HG02678 (cell line): ENCODE measurements at regions not wholly inside any gene's neighbourhood (a gene's known extent, or its start where the extent isn't known, plus 50 kb on each side); places are given as distances from the start of the nearest gene placed in this dataset.
"Not testable (repeated sequence)": the region's sequence is repeated elsewhere in the genome, so short reads cannot be mapped to it uniquely, and the experiment has no call there.

Experiments used
- ATAC-seq: cut with Tn5 transposase; IDR thresholded peaks from one replicate; pipeline ENCODE4 v1.9.1; 2021; ENCODE audit warnings: mild to moderate bottlenecking, moderate library complexity; ENCODE audit not compliant: unreplicated experiment

DNA sequence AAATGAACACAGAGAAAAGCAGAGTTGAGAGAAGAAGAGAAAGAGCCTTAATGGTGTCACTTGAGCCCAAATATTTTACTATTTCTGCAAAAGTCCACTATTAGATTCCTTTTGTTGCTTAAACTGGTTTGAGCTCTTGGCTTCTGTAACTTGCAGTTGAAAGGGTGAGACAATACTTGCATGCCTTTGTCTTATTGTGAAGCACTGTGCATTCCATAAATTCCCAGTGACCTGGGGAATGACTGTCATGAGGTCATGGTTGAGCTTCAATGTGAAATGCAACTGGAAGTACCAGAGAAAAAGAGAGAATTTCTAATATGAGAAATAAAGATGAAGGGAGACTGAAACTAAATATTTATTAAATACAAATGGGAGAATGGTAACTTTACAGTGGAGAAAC lies 310.9 kb downstream of the TDRD3 start:
- ATAC-seq: no peak

DNA sequence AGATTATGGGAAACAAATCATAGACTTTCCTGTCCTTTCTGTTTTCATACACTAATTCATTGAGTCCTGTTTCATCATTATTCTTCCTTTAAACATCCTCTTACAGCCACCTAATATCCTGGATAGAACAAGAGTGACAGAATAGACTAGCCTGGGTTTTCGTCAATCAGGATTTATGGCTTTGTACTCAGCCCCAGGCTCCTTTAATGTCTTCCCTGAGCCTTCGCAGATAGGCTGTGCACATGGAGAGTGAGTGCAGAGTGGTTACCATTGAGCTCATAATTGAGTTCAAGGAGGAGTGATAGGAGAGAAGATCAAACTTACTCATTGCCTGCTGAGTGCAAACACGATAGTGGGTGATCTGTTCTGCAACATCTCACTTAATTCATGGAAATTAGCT lies 304.9 kb downstream of the TDRD3 start:
- no peak for ATAC-seq

DNA sequence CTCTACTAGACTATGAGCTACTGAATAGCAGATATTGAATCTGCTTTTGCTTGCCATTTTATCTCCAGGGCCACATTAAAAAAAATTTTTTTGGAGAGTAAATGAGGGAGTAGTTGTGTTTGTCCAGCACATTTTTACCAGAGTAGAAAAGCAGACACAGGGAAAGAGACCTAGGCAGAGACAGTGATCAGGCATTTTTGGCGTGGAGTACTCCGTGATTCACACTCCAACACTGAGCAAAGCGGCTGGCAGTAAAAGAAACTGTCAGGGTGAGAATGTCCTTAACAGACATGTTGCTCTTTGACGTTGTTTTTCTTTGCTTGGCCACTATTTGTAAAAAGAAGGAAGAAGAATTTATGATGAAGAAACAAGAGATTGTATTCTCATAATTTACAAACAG lies 304.0 kb downstream of the TDRD3 start:
- ATAC-seq: no peak

DNA sequence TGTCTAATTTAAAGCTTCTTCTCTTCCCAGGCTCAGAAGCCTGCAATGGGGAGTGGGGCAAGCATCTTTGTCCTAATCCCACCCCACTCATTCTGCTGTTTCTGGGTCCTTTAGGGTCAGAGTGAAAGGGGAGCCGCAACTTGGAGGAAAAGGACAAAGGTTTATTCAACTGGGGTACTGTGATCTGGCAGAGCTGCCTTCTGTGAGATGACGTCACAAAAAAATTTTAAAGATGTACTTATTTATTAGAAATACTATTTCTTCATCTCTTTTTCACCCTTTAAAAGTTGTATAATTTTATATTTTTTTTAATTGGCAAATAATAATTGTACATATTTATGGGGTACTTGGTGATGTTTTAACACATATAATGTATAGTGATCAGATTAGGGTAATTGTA lies 302.6 kb downstream of the TDRD3 start:
- no peak for ATAC-seq

DNA sequence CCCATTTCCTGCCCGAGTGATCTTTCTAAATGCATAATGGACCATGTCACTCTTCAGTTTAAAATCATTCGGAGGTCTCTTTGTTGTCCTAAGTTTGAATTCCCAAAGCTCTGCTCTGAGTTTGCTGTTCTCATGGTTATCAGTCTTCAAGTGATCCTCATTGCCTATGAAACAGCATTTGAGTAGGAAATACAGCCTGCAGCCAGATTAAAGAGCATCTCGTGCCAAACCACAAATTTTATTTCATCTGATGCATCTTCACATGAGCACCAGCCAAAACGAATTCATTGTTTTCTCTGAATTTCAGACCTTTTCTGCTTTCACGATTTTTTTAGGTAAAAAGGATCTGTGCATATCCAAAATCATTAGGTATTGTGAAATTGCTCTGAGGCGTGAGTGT lies 299.6 kb downstream of the TDRD3 start:
- no peak for ATAC-seq

DNA sequence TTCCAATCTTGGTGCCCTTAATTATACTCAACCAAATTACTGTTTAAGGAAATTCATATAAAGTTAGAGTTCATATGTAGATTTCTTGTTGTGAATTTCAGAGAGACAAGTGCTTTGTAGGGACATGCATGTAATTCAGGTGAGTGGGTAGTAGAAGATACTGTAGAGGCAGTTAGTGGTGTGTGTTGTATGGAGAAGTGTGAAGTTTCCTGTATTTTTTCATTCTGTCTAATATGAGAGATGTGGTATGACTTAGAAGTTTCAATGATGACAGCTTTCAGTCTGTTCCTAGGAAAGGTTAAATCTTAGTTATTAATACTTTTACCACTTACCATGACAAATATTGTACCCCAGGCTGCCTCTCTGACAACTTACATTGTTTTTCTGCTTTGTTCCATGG lies 294.2 kb downstream of the TDRD3 start:
- no peak for ATAC-seq

DNA sequence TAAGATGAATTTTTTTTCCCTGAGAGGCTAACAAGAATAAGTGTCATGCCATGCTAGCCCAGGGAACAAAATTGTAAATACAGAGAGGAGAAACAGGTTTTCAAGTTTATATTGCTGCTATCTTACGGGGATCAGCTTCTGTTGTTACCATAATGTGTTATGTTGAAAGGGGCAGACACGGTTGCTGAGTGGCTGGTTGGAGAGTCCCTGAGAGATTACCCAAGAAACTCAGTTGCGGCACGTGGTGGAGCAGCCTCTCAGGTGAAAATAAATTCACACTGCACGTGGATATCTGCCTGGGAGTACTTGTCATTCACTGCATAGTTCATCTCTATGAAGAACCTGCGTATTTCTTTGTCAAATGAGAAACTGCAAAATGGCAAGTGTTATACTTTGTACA lies 293.6 kb downstream of the TDRD3 start:
- ATAC-seq: no peak

DNA sequence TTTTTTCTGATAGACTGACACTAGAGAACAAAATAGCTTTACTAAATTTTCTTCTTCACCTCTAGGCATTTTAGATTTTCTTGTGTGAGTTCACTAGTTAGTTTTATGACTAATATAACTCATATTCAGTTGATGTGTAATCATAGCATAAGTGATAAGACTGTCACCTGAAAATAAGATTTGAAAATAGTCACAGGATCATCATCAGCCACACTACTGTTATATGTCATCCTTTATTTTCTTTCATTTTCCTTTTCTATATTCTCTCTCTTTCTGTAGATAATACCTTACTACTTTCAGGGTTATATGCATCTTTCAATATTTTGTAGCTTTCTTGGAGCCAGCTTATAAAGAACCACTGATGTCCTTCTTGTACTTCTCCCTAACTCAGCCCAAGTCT lies 292.6 kb downstream of the TDRD3 start:
- no peak for ATAC-seq

DNA sequence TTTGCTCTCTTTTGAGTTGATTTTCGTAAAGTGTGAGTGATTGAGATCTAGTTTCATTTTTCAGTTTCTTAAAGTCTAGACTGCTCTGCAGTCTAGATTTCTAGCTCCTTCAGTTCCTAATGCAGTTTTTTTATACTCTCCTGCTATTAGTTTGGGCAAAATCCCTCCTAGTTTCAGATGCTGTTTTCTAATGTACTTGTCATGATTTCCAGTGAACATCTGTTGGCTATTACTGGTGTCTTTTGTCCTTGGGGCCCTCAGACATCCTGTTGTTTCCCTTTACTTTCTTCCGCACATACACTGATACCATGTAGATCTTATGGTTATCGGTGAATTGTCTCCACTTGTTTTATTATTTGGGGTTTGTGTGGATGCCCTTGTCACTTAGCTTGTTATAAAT lies 292.1 kb downstream of the TDRD3 start:
- ATAC-seq: no peak

DNA sequence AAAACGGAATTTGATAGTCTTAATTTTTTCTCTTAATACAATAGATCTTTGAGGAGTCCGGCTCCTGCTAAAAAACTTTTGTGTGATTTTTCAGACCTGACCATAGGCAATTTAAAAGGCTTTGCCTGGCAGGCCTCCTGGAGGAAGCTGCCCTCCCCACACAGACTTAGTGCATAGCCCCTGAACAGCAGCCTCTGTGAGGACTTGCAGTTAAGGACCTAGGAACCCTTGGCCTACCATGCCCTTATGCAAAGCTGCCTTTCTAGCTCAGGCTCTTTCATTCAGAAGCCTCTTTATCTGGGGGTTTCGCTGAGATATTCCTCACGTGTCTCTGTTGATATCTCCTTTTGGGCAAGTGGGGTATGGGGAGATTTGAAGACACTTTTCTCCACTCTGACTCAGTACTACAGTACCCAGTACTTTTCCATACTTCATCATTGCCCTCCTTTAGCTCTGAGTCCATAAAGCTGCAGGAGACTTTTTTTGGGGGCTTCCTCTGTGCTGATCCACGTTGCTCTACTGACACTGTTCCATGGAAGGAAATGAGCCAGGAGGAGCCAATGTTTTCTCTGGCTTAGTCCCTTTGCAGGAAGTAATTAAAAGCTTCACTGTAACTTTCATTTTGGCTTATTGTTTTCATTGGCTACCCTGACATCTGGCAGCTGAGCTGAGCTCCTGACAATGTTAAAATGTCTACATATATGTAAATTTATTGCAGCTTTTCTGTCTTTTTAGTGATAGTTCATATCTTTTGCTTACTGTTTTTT lies 283.1 kb downstream of the TDRD3 start:
- ATAC-seq: no peak

DNA sequence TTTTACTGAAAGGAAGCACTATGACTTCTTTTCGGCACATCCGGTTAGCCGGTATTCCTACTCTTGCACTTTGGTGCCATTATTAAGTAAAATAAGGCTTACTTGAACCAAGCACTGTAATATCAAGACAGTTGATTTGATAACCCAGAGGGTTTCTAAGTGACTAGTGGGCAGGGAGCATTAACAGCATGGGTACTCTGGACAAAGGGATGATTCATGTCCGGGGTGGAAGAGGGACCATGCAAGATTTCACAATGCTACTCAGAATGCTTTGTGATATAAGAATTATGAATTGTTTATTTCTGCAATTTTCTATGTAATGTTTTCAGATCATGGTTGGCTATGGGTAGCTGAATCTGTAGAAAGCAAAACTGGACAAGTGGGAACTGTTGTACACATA lies 282.1 kb downstream of the TDRD3 start:
- no peak for ATAC-seq

DNA sequence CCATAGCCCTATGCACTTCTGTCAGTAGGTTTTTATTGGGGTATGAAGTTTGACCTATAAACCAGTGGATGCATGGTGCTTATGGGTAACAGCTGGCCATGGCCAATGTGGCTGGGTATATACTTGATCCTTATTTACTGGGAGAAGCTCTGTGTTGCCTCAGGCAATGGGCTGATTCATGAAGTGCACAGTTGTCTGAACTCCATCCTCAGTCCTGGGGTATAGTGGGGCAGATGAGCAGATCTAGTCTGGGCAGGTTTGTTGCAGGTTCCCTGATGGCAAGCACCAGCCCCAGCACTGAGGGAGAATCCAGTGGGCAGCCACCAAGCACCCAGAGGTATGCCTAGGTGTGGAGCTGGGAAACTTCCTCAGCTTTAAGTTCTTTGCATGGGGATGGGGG lies 274.4 kb downstream of the TDRD3 start:
- no peak for ATAC-seq

DNA sequence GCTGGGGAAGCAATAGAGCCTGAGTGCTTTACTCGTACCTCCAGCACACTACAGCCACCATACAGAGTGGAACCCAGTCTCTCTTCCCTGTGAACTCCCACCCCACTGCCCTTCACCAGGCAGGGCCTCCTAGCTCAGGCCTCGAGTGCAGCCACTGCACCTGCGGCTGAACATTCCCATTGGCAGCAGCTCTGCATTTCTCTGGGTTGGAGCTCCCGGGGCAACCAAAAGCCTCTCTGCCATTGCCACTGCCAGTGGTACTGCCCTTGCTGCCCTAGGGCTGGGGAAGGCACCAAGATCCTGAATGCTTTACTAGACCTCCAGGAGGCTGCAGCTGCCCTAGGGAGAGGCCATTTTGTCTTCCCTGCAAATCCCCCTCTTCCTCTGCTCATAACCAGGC lies 266.8 kb downstream of the TDRD3 start:
- no peak for ATAC-seq

DNA sequence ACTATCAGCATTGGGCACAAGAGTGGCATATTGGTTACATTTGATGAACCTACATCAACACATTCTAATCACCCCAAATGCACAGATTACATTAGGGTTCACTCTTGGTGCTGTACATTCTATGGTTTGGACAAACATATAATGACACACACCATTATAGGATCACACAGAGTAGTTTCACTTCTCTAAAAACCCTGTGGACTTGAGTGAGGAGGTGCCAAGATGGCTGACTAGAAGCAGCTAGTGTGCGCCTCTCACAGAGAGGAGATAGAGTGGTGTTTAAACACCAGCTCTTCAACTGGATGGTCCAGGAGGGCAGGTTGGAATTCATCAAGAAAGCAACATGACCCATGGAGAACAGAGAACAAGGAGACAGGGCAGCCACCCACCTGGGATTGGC lies 265.6 kb downstream of the TDRD3 start:
- ATAC-seq: no peak

DNA sequence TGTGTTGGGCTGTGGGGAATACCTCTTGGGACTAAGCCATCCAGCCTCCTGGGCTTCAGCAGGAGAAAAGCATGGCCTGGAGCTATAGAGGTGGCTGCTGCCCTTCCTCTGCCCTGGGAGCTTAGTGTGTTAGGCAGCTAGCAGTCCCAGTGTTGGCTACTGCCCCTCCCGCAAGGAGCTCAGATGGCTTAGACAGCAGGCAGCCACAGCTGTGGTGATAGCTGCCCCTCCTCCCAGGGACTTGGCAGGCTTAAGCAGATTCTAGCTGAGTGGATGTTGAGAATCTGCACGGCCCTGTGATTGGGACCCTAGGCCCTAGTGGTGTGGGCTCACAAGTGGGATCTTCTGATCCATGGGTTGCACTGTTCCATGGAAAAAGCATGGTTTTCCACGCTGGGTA lies 264.5 kb downstream of the TDRD3 start:
- no peak for ATAC-seq

DNA sequence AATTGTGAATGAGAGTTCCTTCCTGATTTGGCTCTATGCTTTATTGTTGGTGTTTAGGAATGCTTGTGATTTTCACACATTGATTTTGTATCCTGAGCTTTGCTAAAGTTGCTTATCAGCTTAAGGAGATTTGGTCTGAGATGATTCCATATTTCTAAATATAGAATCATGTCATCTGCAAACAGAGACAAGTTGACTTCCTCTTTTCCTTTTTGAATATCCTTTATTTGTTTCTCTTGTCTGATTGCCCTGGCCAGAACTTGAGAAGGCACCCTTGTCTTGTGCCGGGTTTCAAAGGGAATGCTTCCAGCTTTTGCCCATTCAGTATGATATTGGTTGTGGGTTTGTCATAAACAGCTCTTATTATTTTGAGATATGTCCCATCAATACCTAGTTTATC lies 260.6 kb downstream of the TDRD3 start:
- ATAC-seq: not testable (repeated sequence)

DNA sequence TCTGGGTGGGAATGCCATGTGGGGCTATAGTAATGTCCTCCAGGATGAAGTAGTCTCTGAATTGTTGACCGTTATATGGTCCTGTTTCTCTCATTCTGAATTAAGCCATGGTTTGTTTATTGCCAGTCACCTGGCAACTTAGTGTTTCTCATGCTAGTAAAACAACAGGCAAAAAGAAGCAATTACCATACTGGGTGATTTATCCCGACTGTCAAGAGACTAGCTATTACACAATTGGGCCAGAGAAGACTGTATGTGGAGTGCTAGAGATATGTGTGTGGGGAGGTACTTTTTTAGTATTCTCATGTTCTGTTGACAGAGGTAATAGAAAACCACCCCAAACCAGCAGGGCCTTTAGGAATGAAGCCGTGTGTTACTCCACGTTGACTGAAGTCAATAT lies 258.2 kb downstream of the TDRD3 start:
- ATAC-seq: no peak

DNA sequence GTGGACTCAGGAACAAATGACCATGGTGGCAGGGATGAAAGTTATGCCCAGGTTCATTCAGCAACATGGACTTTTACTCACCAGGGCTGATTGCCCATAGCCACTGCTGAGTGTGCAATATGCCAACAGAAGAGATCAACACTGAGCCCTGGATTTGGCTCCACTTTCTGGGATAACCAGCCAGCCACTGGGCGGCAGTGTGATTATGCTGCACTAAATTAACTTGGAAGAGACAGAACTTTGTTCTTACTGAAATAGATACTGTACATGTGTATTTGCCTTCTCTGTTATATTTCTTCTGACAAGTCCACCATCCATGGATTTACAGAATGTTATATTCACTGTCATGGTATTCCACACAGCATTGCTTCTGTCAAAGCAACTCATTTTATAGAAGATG lies 257.4 kb downstream of the TDRD3 start:
- ATAC-seq: no peak

DNA sequence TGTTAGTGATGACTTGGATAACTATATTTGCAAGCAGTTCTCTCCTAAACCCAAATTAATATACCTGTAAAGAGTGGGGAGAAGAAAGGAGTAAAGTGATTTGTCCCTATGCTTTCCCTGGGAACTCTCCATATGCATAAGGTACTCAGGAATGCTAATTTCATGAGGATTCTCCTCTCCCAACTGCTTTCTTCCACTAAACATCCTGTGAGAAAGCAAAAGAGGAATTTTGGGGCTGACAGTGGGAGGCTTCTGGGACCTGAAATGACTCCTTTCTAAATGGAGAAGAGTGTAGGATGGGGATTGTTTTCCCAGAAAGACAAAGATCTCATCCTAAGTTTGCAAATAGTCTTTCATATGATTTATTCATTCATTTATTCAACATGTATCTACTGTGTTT lies 250.5 kb downstream of the TDRD3 start:
- no peak for ATAC-seq

DNA sequence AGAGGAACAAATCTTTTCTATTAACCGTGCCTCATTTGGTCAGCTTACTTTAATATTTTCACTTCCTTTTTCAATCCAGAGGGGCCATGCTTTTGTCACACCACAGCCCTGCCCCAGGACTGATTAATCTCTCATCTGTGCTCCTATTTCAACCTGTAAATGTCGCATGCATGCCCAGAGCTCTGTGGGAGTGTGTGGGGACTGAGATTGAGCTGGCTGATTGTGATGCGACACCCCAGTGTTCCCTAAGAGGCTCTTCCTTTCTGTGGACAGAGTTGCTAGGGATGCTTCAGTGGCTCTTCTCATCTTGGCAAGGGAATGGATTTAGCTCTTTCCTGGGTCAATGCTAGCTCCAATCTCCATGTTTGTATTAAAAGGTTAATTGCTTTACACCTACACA lies 249.6 kb downstream of the TDRD3 start:
- ATAC-seq: no peak

DNA sequence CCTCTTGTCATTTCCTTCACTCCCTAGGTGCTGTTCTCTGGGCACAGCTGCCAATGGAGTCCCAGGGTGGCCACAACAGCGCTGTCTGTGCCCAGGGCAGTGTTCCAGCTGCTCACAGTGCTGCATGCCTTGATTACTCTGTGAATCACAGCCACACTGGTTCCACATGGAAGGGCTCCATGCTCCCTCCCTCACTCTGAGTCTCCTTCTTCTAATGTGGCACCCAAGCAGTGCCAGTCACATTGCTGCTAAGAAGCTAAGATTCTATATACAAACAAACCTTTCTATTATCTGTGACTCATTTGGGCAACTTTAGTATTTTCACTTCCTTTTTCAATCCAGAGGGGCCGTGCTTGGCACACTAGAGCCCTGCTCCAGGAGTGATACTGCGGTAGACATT lies 248.7 kb downstream of the TDRD3 start:
- peak; percentile 39 for ATAC-seq

DNA sequence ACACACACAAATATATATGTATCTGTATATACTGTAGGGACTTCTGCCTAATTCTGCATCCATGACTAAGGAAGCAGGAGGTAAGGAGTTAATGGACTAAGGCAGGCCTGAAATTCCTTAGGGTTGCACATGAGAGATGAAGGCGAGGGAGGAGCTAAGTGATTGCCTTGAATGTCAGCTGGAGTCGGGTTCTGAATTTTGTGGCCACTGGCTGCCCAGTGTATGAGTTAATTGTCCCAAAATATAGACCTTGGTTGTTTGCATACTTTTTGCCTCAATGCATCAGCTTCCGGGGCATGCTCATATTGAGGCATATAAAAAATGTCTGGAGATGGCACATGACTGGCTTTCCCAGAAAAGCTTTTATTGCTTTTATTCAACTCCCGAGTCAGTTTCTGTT lies 245.5 kb downstream of the TDRD3 start:
- no peak for ATAC-seq

DNA sequence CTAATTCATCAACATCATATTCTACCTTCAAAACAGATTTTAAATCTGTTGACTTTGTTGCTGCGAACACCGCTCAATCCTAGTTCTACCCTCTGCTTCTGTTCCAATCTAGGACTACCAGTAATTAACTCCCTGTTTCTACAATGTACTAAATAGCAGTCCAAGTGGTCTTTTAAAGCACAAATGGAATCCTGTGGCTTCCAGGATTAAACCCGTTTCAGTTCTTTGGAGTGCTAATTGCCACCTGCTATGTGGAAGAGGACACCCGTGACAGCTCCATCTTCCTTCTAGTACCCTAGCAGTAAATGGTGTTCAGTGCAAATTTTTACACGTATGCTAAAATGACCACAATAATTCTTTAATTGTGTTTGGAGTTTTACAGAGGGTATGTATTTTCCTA lies 232.1 kb downstream of the TDRD3 start:
- ATAC-seq: no peak
